ENCODE measurements at regions not wholly inside any gene's neighbourhood (a gene's known extent, or its start where the extent isn't known, plus 50 kb on each side); places are given as distances from the start of the nearest gene placed in this dataset.

GRCh38 chr5:86880344-86880743 is 262.6 kb downstream of the COX7C start:
- Histone ChIP-seq H4K20me1 (ENCODE audit: insufficient read depth, low read length) (no peaks in the 10 kb centered on the region), H3K36me3 (ENCODE audit: insufficient read depth, low read length) (no peaks in the 10 kb centered on the region), H3K4me3 (ENCODE audit: low read depth, low read length, poor library complexity, severe bottlenecking) (no peak overlapping the region), H3K9ac (ENCODE audit: low read length) (no peak overlapping the region), H3K4me1 (ENCODE audit: insufficient read depth, low read length, severe bottlenecking) (no peaks in the 10 kb centered on the region), H3K79me2 (ENCODE audit: insufficient read depth, low read length) (no peaks in the 10 kb centered on the region), H3K27me3 (ENCODE audit: insufficient read depth, low read length) (no peaks in the 10 kb centered on the region), H3K4me2 (ENCODE audit: low read length) (no peak overlapping the region), H3K9me3 (ENCODE audit: low read length) (no peaks in the 10 kb centered on the region), H2AFZ (ENCODE audit: low read length) (no peak overlapping the region), H3K9me2 (ENCODE audit: low read depth, low read length) (no peaks in the 10 kb centered on the region), H3F3A (ENCODE audit: insufficient read depth, low read length) (no peaks in the 10 kb centered on the region), H3K27ac (ENCODE audit: low read depth, low read length, poor library complexity, severe bottlenecking) (no peak overlapping the region)
- no peak for TF ChIP-seq CTCF (IDR thresholded peaks at IDR 0.05; ENCODE audit: low read length)
- no peak for TF ChIP-seq EZH2 (IDR thresholded peaks at IDR 0.05; ENCODE audit: borderline replicate concordance, low read length)

- Histone ChIP-seq H3K27me3 (ENCODE audit: insufficient read depth, low read length) (no peaks in the 10 kb centered on the region), H3K27ac (ENCODE audit: low read depth, low read length, poor library complexity, severe bottlenecking) (no peak overlapping the region), H3K36me3 (ENCODE audit: insufficient read depth, low read length) (no peaks in the 10 kb centered on the region), H3K9ac (ENCODE audit: low read length) (no peak overlapping the region), H2AFZ (ENCODE audit: low read length) (no peak overlapping the region), H3K79me2 (ENCODE audit: insufficient read depth, low read length) (no peaks in the 10 kb centered on the region), H3K9me3 (ENCODE audit: low read length) (no peaks in the 10 kb centered on the region), H3F3A (ENCODE audit: insufficient read depth, low read length) (no peaks in the 10 kb centered on the region), H3K4me1 (ENCODE audit: insufficient read depth, low read length, severe bottlenecking) (no peaks in the 10 kb centered on the region), H4K20me1 (ENCODE audit: insufficient read depth, low read length) (no peaks in the 10 kb centered on the region), H3K4me2 (ENCODE audit: low read length) (no peak overlapping the region), H3K4me3 (ENCODE audit: low read depth, low read length, poor library complexity, severe bottlenecking) (no peak overlapping the region), H3K9me2 (ENCODE audit: low read depth, low read length) (no peaks in the 10 kb centered on the region)
- peak; percentile 87 for TF ChIP-seq CTCF (IDR thresholded peaks at IDR 0.05; ENCODE audit: low read length)
- TF ChIP-seq EZH2 (IDR thresholded peaks at IDR 0.05; ENCODE audit: borderline replicate concordance, low read length): no peak
Observed at GRCh38 chr5:86880785-86881492, 263.2 kb downstream of the COX7C start.

- no peaks in the 10 kb centered on the region for H3K27me3 ChIP-seq (ENCODE audit: insufficient read depth, low read length)
- H2AFZ ChIP-seq (ENCODE audit: low read length): no peak overlapping the region
- no peaks in the 10 kb centered on the region for H3F3A ChIP-seq (ENCODE audit: insufficient read depth, low read length)
- H3K27ac ChIP-seq (ENCODE audit: low read depth, low read length, poor library complexity, severe bottlenecking): no peak overlapping the region
- no peaks in the 10 kb centered on the region for H3K79me2 ChIP-seq (ENCODE audit: insufficient read depth, low read length)
- H3K4me3 ChIP-seq (ENCODE audit: low read depth, low read length, poor library complexity, severe bottlenecking): no peak overlapping the region
- H3K9me2 ChIP-seq (ENCODE audit: low read depth, low read length): no peaks in the 10 kb centered on the region
- no peak overlapping the region for H3K4me2 ChIP-seq (ENCODE audit: low read length)
- H3K9ac ChIP-seq (ENCODE audit: low read length): no peak overlapping the region
- no peaks in the 10 kb centered on the region for H3K4me1 ChIP-seq (ENCODE audit: insufficient read depth, low read length, severe bottlenecking)
- H3K36me3 ChIP-seq (ENCODE audit: insufficient read depth, low read length): no peaks in the 10 kb centered on the region
- no peaks in the 10 kb centered on the region for H3K9me3 ChIP-seq (ENCODE audit: low read length)
- no peaks in the 10 kb centered on the region for H4K20me1 ChIP-seq (ENCODE audit: insufficient read depth, low read length)
- TF ChIP-seq CTCF (IDR thresholded peaks at IDR 0.05; ENCODE audit: low read length) (no peak), EZH2 (IDR thresholded peaks at IDR 0.05; ENCODE audit: borderline replicate concordance, low read length) (no peak)
Observed at GRCh38 chr5:86881493-86882090, 263.9 kb downstream of the COX7C start.
